ENCODE measurements at regions not wholly inside any gene's neighbourhood (a gene's known extent, or its start where the extent isn't known, plus 50 kb on each side); places are given as distances from the start of the nearest gene placed in this dataset.
"Not testable (repeated sequence)": the region's sequence is repeated elsewhere in the genome, so short reads cannot be mapped to it uniquely, and the experiment has no call there.

GRCh38 chr1:78263459-78263858 is 217.7 kb downstream of the GIPC2 start:
- ChIA-PET POLR2A (no interaction called here), CTCF (no interaction called here)
- Mint-ChIP-seq H3K9me3 (no peaks in the 10 kb centered on the region), H3K27ac (no peak overlapping the region), H3K27me3 (no peaks in the 10 kb centered on the region), H3K36me3 (no peaks in the 10 kb centered on the region), H3K4me1 (ENCODE audit: low read depth) (no peaks in the 10 kb centered on the region), H3K4me3 (no peak overlapping the region)
- intact Hi-C loops (cut with micrococcal nuclease), result no loop called here
- DNase-seq, result no peak

GRCh38 chr1:78263946-78264345 is 218.2 kb downstream of the GIPC2 start:
- DNase-seq, result no peak
- Mint-ChIP-seq H3K27me3 (no peaks in the 10 kb centered on the region), H3K27ac (no peak overlapping the region), H3K36me3 (no peaks in the 10 kb centered on the region), H3K4me1 (ENCODE audit: low read depth) (no peaks in the 10 kb centered on the region), H3K4me3 (no peak overlapping the region), H3K9me3 (no peaks in the 10 kb centered on the region)
- intact Hi-C loops (cut with micrococcal nuclease), result no loop called here
- POLR2A ChIA-PET, result no interaction called here
- CTCF ChIA-PET, result no interaction called here

- ChIA-PET POLR2A (no interaction called here), CTCF (interaction anchor here (0.6 kb wide), 1 partner anchor 126 kb away, joined by 3 read pairs; no protein-coding TSS in a partner anchor)
- Mint-ChIP-seq H3K4me3 (no peak overlapping the region), H3K27me3 (no peaks in the 10 kb centered on the region), H3K4me1 (ENCODE audit: low read depth) (no peaks in the 10 kb centered on the region), H3K36me3 (no peaks in the 10 kb centered on the region), H3K9me3 (no peaks in the 10 kb centered on the region), H3K27ac (no peak overlapping the region)
- intact Hi-C loops (cut with micrococcal nuclease), result no loop called here
- DNase-seq, result no peak
Observed at GRCh38 chr1:78267513-78268218, 221.9 kb downstream of the GIPC2 start.

- H3K9me3 Mint-ChIP-seq, result no peaks in the 10 kb centered on the region
- no peak overlapping the region for H3K27ac Mint-ChIP-seq
- no peak overlapping the region for H3K4me3 Mint-ChIP-seq
- H3K4me1 Mint-ChIP-seq (ENCODE audit: low read depth), result no peaks in the 10 kb centered on the region
- intact Hi-C loops (cut with micrococcal nuclease), result no loop called here
- ChIA-PET POLR2A (no interaction called here), CTCF (no interaction called here)
- H3K27me3 Mint-ChIP-seq, result no peaks in the 10 kb centered on the region
- DNase-seq, result no peak
- no peaks in the 10 kb centered on the region for H3K36me3 Mint-ChIP-seq
Observed at GRCh38 chr1:78269591-78269990, 221.2 kb upstream of the PTGFR start.

- H3K4me3 Mint-ChIP-seq; H3K4me1 Mint-ChIP-seq (ENCODE audit: low read depth); intact Hi-C loops (cut with micrococcal nuclease); CTCF ChIA-PET; POLR2A ChIA-PET; DNase-seq; H3K36me3 Mint-ChIP-seq; H3K27me3 Mint-ChIP-seq; H3K9me3 Mint-ChIP-seq; H3K27ac Mint-ChIP-seq: not testable (repeated sequence)
Observed at GRCh38 chr1:78271423-78271822, 219.4 kb upstream of the PTGFR start.

GRCh38 chr1:78274814-78275213 is 216.0 kb upstream of the PTGFR start:
- CTCF ChIA-PET, result no interaction called here
- H3K27me3 Mint-ChIP-seq, result peaks cover 5% of the 10 kb centered on the region
- intact Hi-C loops (cut with micrococcal nuclease), result no loop called here

GRCh38 chr1:78275456-78275855 is 215.3 kb upstream of the PTGFR start:
- intact Hi-C loops (cut with micrococcal nuclease), result no loop called here
- POLR2A ChIA-PET, result no interaction called here

More at GRCh38 chr1:78274814-78275213, 216.0 kb upstream of the PTGFR start:
- Mint-ChIP-seq H3K4me1 (ENCODE audit: low read depth) (no peaks in the 10 kb centered on the region), H3K4me3 (no peak overlapping the region), H3K36me3 (no peaks in the 10 kb centered on the region), H3K9me3 (no peaks in the 10 kb centered on the region), H3K27ac (no peak overlapping the region)
- POLR2A ChIA-PET, result no interaction called here
- no peak for DNase-seq

GRCh38 chr1:78275906-78276685 is 214.7 kb upstream of the PTGFR start:
- Mint-ChIP-seq H3K27ac (no peak overlapping the region), H3K27me3 (peaks cover 5% of the 10 kb centered on the region), H3K4me3 (no peak overlapping the region), H3K4me1 (ENCODE audit: low read depth) (no peaks in the 10 kb centered on the region), H3K36me3 (no peaks in the 10 kb centered on the region), H3K9me3 (no peaks in the 10 kb centered on the region)
- no peak for DNase-seq
- ChIA-PET CTCF (no interaction called here), POLR2A (no interaction called here)
- intact Hi-C loops (cut with micrococcal nuclease), result no loop called here

More at GRCh38 chr1:78275456-78275855, 215.3 kb upstream of the PTGFR start:
- H3K9me3 Mint-ChIP-seq, result no peaks in the 10 kb centered on the region
- H3K4me3 Mint-ChIP-seq, result no peak overlapping the region
- H3K27me3 Mint-ChIP-seq, result peaks cover 5% of the 10 kb centered on the region
- CTCF ChIA-PET, result no interaction called here
- no peaks in the 10 kb centered on the region for H3K36me3 Mint-ChIP-seq
- H3K27ac Mint-ChIP-seq, result no peak overlapping the region
- DNase-seq, result no peak
- H3K4me1 Mint-ChIP-seq (ENCODE audit: low read depth), result no peaks in the 10 kb centered on the region

- peaks cover 5% of the 10 kb centered on the region for H3K27me3 Mint-ChIP-seq
- ChIA-PET POLR2A (no interaction called here), CTCF (no interaction called here)
- intact Hi-C loops (cut with micrococcal nuclease), result no loop called here
- no peak for DNase-seq
- no peaks in the 10 kb centered on the region for H3K4me1 Mint-ChIP-seq (ENCODE audit: low read depth)
- H3K36me3 Mint-ChIP-seq, result no peaks in the 10 kb centered on the region
- H3K27ac Mint-ChIP-seq, result no peak overlapping the region
- H3K4me3 Mint-ChIP-seq, result no peak overlapping the region
- no peaks in the 10 kb centered on the region for H3K9me3 Mint-ChIP-seq
Observed at GRCh38 chr1:78277253-78277652, 213.5 kb upstream of the PTGFR start.

- ChIA-PET POLR2A (no interaction called here), CTCF (no interaction called here)
- Mint-ChIP-seq H3K4me3 (no peak overlapping the region), H3K4me1 (ENCODE audit: low read depth) (no peaks in the 10 kb centered on the region), H3K9me3 (no peaks in the 10 kb centered on the region), H3K27me3 (peaks cover 5% of the 10 kb centered on the region), H3K27ac (no peak overlapping the region), H3K36me3 (no peaks in the 10 kb centered on the region)
- no peak for DNase-seq
- intact Hi-C loops (cut with micrococcal nuclease), result no loop called here
Observed at GRCh38 chr1:78279051-78279450, 211.7 kb upstream of the PTGFR start.

GRCh38 chr1:78280626-78281025 is 210.1 kb upstream of the PTGFR start:
- no peak for DNase-seq
- H3K36me3 Mint-ChIP-seq, result no peaks in the 10 kb centered on the region
- H3K4me1 Mint-ChIP-seq (ENCODE audit: low read depth), result no peaks in the 10 kb centered on the region
- H3K27ac Mint-ChIP-seq, result no peak overlapping the region
- POLR2A ChIA-PET, result no interaction called here
- CTCF ChIA-PET, result no interaction called here
- no peaks in the 10 kb centered on the region for H3K9me3 Mint-ChIP-seq
- intact Hi-C loops (cut with micrococcal nuclease), result no loop called here
- peaks cover 4% of the 10 kb centered on the region for H3K27me3 Mint-ChIP-seq
- no peak overlapping the region for H3K4me3 Mint-ChIP-seq

GRCh38 chr1:78281580-78281979 is 209.2 kb upstream of the PTGFR start:
- no peaks in the 10 kb centered on the region for H3K4me1 Mint-ChIP-seq (ENCODE audit: low read depth)
- H3K36me3 Mint-ChIP-seq, result no peaks in the 10 kb centered on the region
- ChIA-PET CTCF (no interaction called here), POLR2A (no interaction called here)
- no peaks in the 10 kb centered on the region for H3K9me3 Mint-ChIP-seq
- H3K27me3 Mint-ChIP-seq, result peaks cover 4% of the 10 kb centered on the region
- intact Hi-C loops (cut with micrococcal nuclease), result no loop called here
- no peak overlapping the region for H3K27ac Mint-ChIP-seq
- no peak overlapping the region for H3K4me3 Mint-ChIP-seq
- no peak for DNase-seq

GRCh38 chr1:78283691-78284090 is 207.1 kb upstream of the PTGFR start:
- no peaks in the 10 kb centered on the region for H3K27me3 Mint-ChIP-seq
- no peaks in the 10 kb centered on the region for H3K36me3 Mint-ChIP-seq
- no peaks in the 10 kb centered on the region for H3K4me1 Mint-ChIP-seq (ENCODE audit: low read depth)
- CTCF ChIA-PET, result no interaction called here
- intact Hi-C loops (cut with micrococcal nuclease), result no loop called here
- POLR2A ChIA-PET, result no interaction called here
- DNase-seq, result no peak
- no peak overlapping the region for H3K27ac Mint-ChIP-seq
- no peak overlapping the region for H3K4me3 Mint-ChIP-seq
- H3K9me3 Mint-ChIP-seq, result no peaks in the 10 kb centered on the region

All from activated CD4-positive, alpha-beta memory T cell treated with anti-CD3 and anti-CD28 coated beads for 36 hours (primary cell).